HG03460 (cell line): ENCODE measurements at regions not wholly inside any gene's neighbourhood (a gene's known extent, or its start where the extent isn't known, plus 50 kb on each side); places are given as distances from the start of the nearest gene placed in this dataset.

Source experiments
- ATAC-seq: cut with Tn5 transposase; IDR thresholded peaks from one replicate; pipeline ENCODE4 v1.9.1; 2021; ENCODE audit not compliant: unreplicated experiment

GRCh38 chr10:107471911-107472310 is 307.4 kb upstream of the SORCS1 start:
- ATAC-seq, result no peak

DNA sequence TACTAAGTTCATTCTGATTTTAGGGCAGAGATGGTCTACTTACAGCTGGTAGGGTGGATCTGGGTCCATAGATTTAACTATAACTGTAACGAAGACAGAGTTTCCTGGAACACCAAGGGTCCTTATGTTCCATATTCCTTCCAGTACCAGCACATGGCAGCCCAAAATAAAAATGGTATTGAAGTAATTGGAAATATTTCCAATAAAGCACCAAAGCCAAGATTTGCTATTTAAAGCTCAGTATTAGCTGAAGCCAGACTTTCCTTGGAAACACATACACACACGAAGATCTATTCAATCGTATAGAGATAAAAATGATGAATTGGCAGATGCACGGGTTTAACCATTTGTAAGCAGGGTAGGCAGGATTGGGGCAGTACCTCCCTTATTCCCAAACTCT is 289.1 kb upstream of the SORCS1 start:
- no peak for ATAC-seq

DNA sequence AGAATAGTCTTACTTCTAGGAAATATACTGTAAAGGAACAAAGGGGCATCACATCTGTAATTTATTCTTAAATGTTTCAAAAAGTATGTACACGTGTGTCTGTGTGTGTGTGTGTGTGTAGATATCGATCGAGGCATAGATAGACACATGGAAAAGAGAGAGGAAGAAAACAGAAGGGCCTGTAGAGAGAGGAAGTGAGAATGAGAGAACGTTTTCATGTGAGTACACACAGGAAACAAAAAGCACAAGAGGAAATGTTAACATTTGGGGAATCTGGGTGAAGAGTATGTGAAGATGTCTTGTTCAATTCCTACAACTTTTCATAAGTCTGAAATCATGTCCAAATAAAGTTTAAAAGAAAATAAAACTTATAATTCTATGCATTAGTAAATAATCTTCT is 286.5 kb upstream of the SORCS1 start:
- ATAC-seq, result no peak

GRCh38 chr10:107450056-107450455 is 285.6 kb upstream of the SORCS1 start:
- no peak for ATAC-seq

GRCh38 chr10:107444443-107444842 is 279.9 kb upstream of the SORCS1 start:
- ATAC-seq, result no peak

DNA sequence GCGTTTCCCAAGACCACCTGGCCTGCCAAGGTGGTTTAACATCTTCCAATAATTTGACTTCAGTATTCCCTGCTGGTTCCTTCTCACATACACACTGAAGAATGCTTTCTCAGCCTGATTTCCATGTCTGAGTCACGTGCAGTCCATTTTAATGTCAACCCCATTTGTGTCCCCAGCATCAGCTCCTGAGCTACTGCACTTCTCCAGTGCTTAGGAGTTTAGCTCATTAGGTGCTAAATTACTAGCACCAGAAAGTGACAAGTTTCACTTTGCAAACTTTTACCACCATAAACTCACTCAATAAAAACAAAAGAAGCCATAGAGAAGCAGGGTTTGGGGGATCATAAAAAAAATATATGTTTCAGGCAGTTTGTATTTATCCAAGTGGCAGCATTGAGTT is 279.3 kb upstream of the SORCS1 start:
- ATAC-seq, result no peak

DNA sequence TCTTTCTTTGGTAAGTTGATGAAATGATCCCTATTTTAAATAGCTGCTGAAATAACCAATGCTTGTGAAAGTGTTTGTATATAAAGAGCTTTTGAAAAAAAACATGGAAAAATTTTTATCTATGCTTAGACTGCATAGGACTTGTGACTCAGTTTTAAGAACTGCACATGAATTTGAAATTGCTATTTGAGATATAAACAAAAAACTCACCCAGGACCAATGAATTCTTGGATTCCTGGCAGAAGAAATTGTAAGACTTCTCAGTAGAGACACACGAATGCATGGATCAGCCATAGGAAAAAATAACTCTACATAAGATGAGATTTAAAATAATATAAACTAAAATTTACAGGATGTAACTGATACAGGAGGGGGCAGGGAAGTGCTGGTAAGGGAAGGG is 278.8 kb upstream of the SORCS1 start:
- no peak for ATAC-seq

DNA sequence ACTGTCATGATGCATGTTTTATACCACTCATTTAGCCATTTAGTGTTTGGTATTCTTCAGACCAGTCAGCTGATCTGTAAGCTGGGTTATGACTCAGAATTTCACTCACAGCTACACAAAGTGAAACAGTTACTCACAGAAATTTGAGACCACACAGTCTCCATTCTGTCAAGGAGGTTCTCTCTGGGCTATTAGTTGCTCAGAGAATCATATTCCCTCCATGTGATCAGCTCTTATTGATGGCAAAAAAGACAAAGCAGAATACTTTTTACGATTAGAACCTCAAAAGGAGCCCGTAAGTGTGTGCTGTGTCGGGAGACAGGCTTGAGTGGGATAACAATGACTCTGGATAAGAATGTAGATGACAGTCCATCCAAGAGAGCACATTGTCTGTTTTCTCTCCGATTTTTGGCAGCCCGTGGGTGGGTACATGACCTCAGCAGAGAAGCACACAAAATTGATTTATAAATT is 277.6 kb upstream of the SORCS1 start:
- ATAC-seq, result peak; percentile 93

DNA sequence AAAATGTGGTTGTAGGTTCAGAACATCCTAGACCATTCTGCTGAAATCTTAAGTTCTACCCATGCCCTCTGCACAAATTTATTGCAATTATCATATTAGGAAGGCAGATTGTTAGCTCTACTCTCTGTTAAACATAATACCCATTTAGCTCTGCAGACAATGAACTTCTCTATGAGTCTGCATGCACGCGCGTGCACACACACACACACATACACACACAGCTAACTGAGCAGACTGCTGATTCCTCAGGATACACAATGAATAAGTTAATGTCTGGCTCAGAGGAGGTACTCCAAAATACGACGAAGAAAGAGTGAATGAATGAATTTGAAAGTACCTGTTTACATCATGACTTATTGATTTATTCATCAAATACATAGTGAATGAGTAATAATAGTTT is 276.2 kb upstream of the SORCS1 start:
- ATAC-seq, result no peak

DNA sequence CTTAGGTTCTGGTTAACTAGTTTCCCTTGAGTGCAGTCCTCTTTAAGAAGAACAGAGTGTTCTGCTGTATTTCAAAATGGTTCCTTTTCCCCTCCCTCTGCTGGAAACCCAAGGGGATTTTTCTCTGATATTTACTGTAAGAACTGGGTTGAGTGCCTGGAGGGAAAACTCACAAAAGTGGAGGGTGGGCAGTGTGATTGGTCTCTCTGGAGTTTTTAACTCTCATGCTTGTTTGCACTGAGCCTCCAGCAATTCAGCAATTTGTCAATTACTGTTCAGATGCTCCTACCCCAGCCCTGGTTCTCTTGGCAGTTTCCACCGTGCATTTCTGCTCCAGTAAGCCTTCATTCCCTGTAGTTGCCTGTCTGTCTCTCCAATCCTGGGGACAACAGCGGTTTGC is 273.4 kb upstream of the SORCS1 start:
- ATAC-seq, result no peak

DNA sequence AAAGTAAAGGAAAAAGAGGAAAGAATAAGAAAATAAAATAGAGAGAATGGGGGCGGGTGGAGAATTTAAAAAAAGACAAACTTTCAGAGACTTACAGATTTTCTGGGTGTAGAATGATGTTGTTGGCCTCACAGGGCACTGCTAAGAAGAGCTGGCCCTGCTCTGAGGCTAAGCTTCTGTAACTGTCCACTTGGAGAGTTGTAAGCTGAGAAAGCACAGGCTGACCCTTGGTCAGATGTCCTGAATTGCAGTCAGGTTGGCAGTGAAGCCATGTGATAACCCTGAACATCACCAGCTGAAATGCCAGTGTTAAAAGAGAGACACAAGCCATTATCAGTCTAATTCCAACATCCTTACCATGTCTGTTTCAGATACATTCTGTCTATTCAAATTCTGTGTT is 272.1 kb upstream of the SORCS1 start:
- no peak for ATAC-seq

- ATAC-seq, result no peak
Observed at GRCh38 chr10:107434854-107435253, 270.3 kb upstream of the SORCS1 start.

- ATAC-seq, result no peak
Observed at GRCh38 chr10:107434201-107434600, 269.7 kb upstream of the SORCS1 start.

- ATAC-seq, result no peak
Observed at GRCh38 chr10:107433605-107434004, 269.1 kb upstream of the SORCS1 start.

- no peak for ATAC-seq
Observed at GRCh38 chr10:107430446-107430845, 265.9 kb upstream of the SORCS1 start.

DNA sequence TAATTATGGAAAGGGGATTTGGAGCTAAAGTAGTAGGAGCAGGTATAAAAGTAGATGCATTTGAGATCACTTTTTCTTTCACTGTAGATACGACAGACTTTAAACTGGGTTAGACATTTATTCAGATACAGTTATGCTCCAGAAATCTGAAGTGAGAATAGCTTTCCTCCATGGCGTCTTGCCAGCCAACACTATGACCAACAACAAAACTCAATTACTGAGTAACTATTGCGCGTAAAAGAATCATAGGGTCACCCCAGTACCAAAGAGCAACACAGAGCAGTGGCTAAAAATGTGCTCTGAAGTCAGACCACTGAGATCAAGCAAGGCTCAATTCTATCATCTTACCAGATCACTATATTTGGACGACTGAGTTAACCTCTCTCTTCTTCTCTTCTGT is 262.5 kb upstream of the SORCS1 start:
- ATAC-seq, result no peak

DNA sequence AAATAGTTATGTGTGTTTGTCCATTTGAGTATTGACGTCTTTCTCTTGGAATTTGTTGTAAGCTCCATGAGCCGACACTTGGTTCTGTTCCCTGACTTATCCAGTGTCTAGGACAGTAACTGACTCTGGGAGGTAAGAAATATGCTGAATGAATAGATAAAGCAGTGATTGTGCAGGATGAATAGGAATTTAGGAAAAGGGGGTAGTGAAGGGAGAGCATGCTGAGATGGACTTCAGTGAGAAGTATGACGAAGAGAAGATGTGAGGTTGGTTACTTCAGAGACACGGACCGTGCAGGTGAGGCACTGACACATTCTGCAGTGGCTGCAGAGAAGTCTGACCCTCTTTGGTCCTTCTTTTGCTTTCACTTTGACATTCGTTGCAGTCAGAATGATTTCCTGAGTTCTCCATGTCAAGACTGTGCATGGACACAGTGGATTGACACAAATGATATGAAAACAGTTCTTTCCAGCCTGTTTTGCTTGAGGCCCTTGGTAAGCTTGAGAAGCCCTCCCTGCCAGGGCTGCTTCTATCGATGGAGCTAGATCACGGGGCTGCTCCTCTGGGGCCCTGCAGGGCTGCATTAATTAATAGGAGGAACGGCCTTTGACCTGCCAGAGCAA is 261.5 kb upstream of the SORCS1 start:
- peak; percentile 55 for ATAC-seq

GRCh38 chr10:107424628-107425027 is 260.1 kb upstream of the SORCS1 start:
- ATAC-seq, result no peak

GRCh38 chr10:107423903-107424302 is 259.4 kb upstream of the SORCS1 start:
- ATAC-seq, result no peak

DNA sequence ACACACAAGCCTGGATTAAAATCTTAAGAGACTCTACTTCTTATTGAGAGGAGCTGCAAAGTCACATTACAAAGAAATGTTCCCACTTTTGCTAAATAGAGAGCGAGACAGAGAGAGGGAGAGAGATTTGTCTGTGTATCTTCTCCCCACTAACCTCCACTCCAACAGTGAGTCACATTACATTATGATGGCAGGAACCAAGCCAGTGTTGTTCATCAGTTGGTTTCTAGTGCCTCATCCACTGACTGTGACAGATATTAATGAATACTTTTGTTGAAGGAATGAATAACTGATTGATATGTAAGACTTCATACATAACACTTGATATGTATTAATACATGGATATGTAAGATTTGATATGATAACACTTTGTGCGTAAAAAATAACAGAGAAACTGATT is 258.2 kb upstream of the SORCS1 start:
- no peak for ATAC-seq

- no peak for ATAC-seq
Observed at GRCh38 chr10:107420196-107420595, 255.7 kb upstream of the SORCS1 start.

DNA sequence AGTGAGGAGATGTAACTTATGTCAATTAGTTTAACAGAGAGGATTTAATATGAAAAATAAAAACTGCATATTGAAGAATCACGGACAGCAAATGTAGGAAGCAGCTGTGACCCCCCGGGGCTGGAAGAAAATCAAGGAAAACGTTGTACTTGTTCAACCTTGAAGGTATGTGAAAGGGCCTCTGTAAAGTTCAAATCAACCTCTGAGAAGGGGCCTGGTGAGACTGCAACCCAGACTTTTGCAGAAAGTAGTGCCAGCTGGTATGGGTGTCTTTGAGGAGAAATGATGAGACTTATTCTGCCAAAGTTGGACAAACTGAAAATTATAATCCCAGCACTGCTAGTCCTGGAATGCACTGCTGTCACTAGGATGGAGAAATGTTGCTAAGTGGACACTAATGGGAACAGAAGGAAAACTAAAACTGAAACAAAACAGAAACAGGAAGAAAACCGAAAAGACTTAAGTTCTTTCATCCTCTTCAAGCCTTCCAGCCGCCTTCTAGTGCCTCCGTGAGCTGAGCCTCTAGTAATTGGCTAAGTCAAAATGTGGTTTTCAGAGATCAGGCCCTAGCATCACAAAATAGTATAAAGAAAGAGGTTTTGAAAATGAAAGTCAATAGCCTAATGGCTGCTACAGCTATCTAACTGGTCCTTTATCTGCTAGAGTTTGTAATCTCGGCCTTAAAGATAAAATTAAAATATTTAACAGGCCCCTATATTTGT is 253.7 kb upstream of the SORCS1 start:
- ATAC-seq, result peak; percentile 47

DNA sequence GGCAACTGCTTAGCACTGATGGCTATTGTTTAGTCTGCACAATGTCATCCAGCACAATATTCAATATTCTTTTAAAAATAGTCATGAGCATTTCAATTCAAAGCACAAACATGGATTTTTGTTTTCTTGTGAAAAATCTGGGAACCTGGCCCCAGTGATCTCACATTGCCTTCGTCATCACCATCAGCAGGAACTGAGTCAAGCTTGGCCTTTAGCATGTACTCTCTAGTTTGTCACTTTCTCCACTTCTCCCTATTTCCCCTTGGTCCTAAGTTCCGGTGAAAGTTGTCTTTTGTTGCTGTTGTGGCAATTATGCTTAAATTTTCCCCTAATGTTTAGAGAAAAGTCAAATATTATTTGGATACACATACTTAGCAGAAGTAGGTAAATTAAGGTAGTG is 252.9 kb upstream of the SORCS1 start:
- ATAC-seq, result no peak
